ENCODE measurements at regions not wholly inside any gene's neighbourhood (a gene's known extent, or its start where the extent isn't known, plus 50 kb on each side); places are given as distances from the start of the nearest gene placed in this dataset.

GRCh38 chr14:29028973-29029582 is 262.5 kb downstream of the FOXG1 start:
- Histone ChIP-seq H3K4me3 (IDR thresholded peaks at IDR 0.05; ENCODE audit: insufficient read depth, low read depth, low read length) (no peak overlapping the region), H3K4me1 (ENCODE audit: low read depth, poor library complexity, severe bottlenecking) (no peaks in the 10 kb centered on the region), H3K27me3 (ENCODE audit: insufficient read depth, low read depth) (no peaks in the 10 kb centered on the region), H3K27ac (no peak overlapping the region), H3K9ac (no peak overlapping the region), H3K4me2 (no peak overlapping the region), H3K36me3 (ENCODE audit: insufficient read depth) (no peaks in the 10 kb centered on the region), H4K20me1 (ENCODE audit: insufficient read depth) (no peaks in the 10 kb centered on the region), H2AFZ (ENCODE audit: low read depth) (no peak overlapping the region), H3K79me2 (ENCODE audit: insufficient read depth, low read depth) (no peaks in the 10 kb centered on the region)
- TF ChIP-seq, protein P1, sequence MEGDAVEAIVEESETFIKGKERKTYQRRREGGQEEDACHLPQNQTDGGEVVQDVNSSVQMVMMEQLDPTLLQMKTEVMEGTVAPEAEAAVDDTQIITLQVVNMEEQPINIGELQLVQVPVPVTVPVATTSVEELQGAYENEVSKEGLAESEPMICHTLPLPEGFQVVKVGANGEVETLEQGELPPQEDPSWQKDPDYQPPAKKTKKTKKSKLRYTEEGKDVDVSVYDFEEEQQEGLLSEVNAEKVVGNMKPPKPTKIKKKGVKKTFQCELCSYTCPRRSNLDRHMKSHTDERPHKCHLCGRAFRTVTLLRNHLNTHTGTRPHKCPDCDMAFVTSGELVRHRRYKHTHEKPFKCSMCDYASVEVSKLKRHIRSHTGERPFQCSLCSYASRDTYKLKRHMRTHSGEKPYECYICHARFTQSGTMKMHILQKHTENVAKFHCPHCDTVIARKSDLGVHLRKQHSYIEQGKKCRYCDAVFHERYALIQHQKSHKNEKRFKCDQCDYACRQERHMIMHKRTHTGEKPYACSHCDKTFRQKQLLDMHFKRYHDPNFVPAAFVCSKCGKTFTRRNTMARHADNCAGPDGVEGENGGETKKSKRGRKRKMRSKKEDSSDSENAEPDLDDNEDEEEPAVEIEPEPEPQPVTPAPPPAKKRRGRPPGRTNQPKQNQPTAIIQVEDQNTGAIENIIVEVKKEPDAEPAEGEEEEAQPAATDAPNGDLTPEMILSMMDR (conservative IDR thresholded peaks at IDR 0.05; ENCODE audit: low read depth, low read length): no peak

DNA sequence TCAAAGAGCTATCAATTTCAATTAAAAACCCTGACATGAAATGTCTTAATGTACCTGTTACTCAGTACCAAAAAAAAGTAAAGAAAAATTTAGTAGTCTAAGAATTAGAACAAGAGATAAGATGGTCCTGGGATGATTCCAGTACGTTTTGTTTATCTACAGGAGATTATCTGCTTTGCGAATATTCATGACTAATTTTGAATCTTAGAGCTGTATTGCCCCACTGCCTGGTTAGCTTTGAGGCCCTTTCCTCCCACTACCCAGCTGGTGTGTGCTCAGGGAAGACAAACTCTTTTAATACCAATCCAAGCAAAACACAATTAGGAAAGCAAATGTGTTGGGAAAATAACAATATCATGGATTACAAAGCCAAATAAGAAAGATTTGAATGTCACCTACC is 263.5 kb downstream of the FOXG1 start:
- H3K79me2 ChIP-seq (ENCODE audit: insufficient read depth, low read depth): no peaks in the 10 kb centered on the region
- TF ChIP-seq, protein P1 (conservative IDR thresholded peaks at IDR 0.05; ENCODE audit: low read depth, low read length): no peak
- no peak overlapping the region for H3K4me2 ChIP-seq

DNA sequence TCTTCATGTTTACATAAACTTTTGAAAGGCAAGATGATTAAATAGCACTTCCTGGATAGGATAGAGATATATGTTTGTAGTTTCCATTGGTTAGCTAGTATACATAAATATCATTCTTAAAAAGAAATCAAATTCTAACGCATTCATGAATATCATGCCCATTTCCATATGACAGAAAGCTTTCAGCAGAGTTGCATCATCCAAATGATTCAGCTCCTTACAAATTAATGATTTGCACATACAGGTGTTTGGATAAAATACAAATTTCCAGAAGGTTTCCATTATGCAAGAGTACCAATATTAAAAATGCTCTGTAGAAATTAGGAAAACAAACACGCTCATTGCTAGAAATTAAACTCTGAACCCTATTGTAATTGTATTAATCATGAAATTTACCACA is 264.4 kb downstream of the FOXG1 start:
- no peak overlapping the region for H3K9ac ChIP-seq
- no peak overlapping the region for H3K27ac ChIP-seq
- H3K4me1 ChIP-seq (ENCODE audit: low read depth, poor library complexity, severe bottlenecking): no peaks in the 10 kb centered on the region
- H3K4me2 ChIP-seq: no peak overlapping the region
- no peak overlapping the region for H3K4me3 ChIP-seq (IDR thresholded peaks at IDR 0.05; ENCODE audit: insufficient read depth, low read depth, low read length)
- no peaks in the 10 kb centered on the region for H3K79me2 ChIP-seq (ENCODE audit: insufficient read depth, low read depth)
- H3K27me3 ChIP-seq (ENCODE audit: insufficient read depth, low read depth): no peaks in the 10 kb centered on the region
- H4K20me1 ChIP-seq (ENCODE audit: insufficient read depth): no peaks in the 10 kb centered on the region
- TF ChIP-seq, protein P1 (conservative IDR thresholded peaks at IDR 0.05; ENCODE audit: low read depth, low read length): no peak
- H3K36me3 ChIP-seq (ENCODE audit: insufficient read depth): no peaks in the 10 kb centered on the region
- no peak overlapping the region for H2AFZ ChIP-seq (ENCODE audit: low read depth)

More for the DNA sequence above, 263.5 kb downstream of the FOXG1 start:
- Histone ChIP-seq H4K20me1 (ENCODE audit: insufficient read depth) (no peaks in the 10 kb centered on the region), H3K4me1 (ENCODE audit: low read depth, poor library complexity, severe bottlenecking) (no peaks in the 10 kb centered on the region), H3K36me3 (ENCODE audit: insufficient read depth) (no peaks in the 10 kb centered on the region), H2AFZ (ENCODE audit: low read depth) (no peak overlapping the region), H3K4me3 (IDR thresholded peaks at IDR 0.05; ENCODE audit: insufficient read depth, low read depth, low read length) (no peak overlapping the region), H3K27me3 (ENCODE audit: insufficient read depth, low read depth) (no peaks in the 10 kb centered on the region), H3K27ac (no peak overlapping the region), H3K9ac (no peak overlapping the region)

GRCh38 chr14:29035134-29035533 is 268.5 kb downstream of the FOXG1 start:
- TF ChIP-seq, protein P1 (conservative IDR thresholded peaks at IDR 0.05; ENCODE audit: low read depth, low read length): no peak

More at GRCh38 chr14:29035134-29035533, 268.5 kb downstream of the FOXG1 start:
- no peak overlapping the region for H3K4me2 ChIP-seq
- no peaks in the 10 kb centered on the region for H3K27me3 ChIP-seq (ENCODE audit: insufficient read depth, low read depth)
- no peak overlapping the region for H3K27ac ChIP-seq
- no peaks in the 10 kb centered on the region for H3K4me1 ChIP-seq (ENCODE audit: low read depth, poor library complexity, severe bottlenecking)
- no peak overlapping the region for H3K4me3 ChIP-seq (IDR thresholded peaks at IDR 0.05; ENCODE audit: insufficient read depth, low read depth, low read length)
- no peaks in the 10 kb centered on the region for H3K79me2 ChIP-seq (ENCODE audit: insufficient read depth, low read depth)
- no peaks in the 10 kb centered on the region for H3K36me3 ChIP-seq (ENCODE audit: insufficient read depth)
- H3K9ac ChIP-seq: no peak overlapping the region
- H4K20me1 ChIP-seq (ENCODE audit: insufficient read depth): no peaks in the 10 kb centered on the region
- no peak overlapping the region for H2AFZ ChIP-seq (ENCODE audit: low read depth)

Measured in KMS-11 (cell line).